ENCODE measurements at regions not wholly inside any gene's neighbourhood (a gene's known extent, or its start where the extent isn't known, plus 50 kb on each side); places are given as distances from the start of the nearest gene placed in this dataset.

DNA sequence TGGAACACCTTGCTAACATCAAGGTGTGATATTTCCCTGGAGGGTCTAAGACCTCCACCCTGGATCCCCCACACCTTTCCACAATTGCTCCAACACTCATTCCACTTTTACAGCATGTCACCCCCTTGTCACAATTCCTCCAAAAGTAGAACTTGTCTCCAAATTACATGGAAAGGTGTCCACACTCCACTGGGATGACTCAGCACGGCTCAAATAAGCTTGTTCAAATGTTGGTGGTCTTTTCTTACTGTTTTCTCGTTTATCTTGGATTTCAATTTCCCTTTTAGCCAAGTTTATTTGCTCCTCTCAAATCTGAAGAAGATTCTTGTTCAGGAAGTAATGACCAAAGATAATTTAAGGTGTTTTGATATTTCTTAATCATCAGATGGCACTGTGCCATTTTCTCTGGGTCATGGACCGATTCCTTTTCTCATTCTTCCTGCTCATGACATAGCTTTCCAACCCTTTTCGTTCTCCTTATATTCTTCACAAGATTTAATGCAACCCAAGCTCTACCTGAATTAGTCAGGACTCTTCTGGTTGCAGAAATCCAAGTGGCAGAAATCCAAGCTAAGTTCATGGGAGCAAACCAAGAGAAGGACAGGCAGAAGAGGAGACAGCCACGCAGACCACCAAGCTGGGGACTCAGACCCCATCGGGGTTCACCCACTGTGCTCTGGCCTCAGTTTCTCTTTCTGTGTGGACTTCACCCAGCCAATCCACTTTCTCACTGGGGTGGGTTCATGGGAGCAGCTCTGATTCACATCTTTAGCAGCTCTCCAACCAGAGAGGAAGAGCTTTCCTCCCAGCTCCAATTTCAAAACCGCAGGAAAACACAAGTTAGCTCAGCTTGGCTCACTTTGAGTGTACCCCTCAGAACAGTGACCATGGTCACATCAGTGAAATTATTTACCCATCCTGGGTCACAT, 110.5 kb upstream of the CDYL start:
- no peak overlapping the region for H2AFZ ChIP-seq (ENCODE audit: low read length)
- H3K79me1 ChIP-seq (ENCODE audit: low read depth, low read length), result no peaks in the 10 kb centered on the region
- H2AK5ac ChIP-seq (ENCODE audit: low read depth, low read length), result no peak overlapping the region
- H4K91ac ChIP-seq (ENCODE audit: low read depth, low read length, poor library complexity), result no peak overlapping the region
- H2BK12ac ChIP-seq (ENCODE audit: low read length), result no peak overlapping the region
- no peak overlapping the region for H3K4me2 ChIP-seq (ENCODE audit: insufficient read depth, low read length, poor library complexity, severe bottlenecking)
- H3K4ac ChIP-seq (ENCODE audit: low read length), result no peak overlapping the region
- H2BK5ac ChIP-seq (ENCODE audit: low read length), result no peak overlapping the region
- no peak overlapping the region for H2BK120ac ChIP-seq (ENCODE audit: low read depth, low read length)
- H3K9ac ChIP-seq (ENCODE audit: low read depth, low read length, poor library complexity), result no peak overlapping the region
- peaks cover 0 to 4% (median 0%) of the 10 kb centered on the region in 3 experiments for H3K27me3 ChIP-seq (ENCODE audit: control insufficient read depth in 3 of 3, insufficient read depth in 3 of 3, low read depth in 1 of 3, low read length in 3 of 3)
- no peak for DNase-seq (ENCODE audit: low spot score)
- H3K4me3 ChIP-seq (ENCODE audit: low read length in 2 of 2), result no peak overlapping the region
- no peak overlapping the region for H3K14ac ChIP-seq (ENCODE audit: low read length)
- H3K9me3 ChIP-seq (replicated peaks in 1 of 2; ENCODE audit: control insufficient read depth in 2 of 2, insufficient read depth in 1 of 2, low read depth in 1 of 2, low read length in 2 of 2), result peaks cover 0 to 2% of the 10 kb centered on the region in 2 donors
- H3K18ac ChIP-seq (ENCODE audit: low read length), result no peak overlapping the region
- H2BK15ac ChIP-seq (ENCODE audit: low read length), result no peak overlapping the region
- no peak overlapping the region for H4K8ac ChIP-seq (ENCODE audit: low read depth, low read length)
- no peak overlapping the region for H3K27ac ChIP-seq (replicated peaks; ENCODE audit: low read length)
- H3K36me3 ChIP-seq (replicated peaks in 1 of 2; ENCODE audit: control insufficient read depth in 2 of 2, insufficient read depth in 2 of 2, low read length in 2 of 2), result no peaks in the 10 kb centered on the region
- H3K4me1 ChIP-seq (ENCODE audit: control insufficient read depth in 2 of 2, insufficient read depth in 1 of 2, low read depth in 1 of 2, low read length in 2 of 2), result no peaks in the 10 kb centered on the region
- WGBS, 2 donors (ENCODE audit: extremely low coverage in 2 of 2, insufficient read length in 2 of 2, insufficient replicate concordance in 1 of 2), result no CpG with 5 or more reads among the region's 7 CpGs
- H3K23ac ChIP-seq (ENCODE audit: low read depth, low read length, poor library complexity), result no peak overlapping the region

- H3K9me3 ChIP-seq (replicated peaks in 1 of 2; ENCODE audit: control insufficient read depth in 2 of 2, insufficient read depth in 1 of 2, low read depth in 1 of 2, low read length in 2 of 2), result peaks cover 0 to 2% of the 10 kb centered on the region in 2 donors
- no peak overlapping the region for H3K23ac ChIP-seq (ENCODE audit: low read depth, low read length, poor library complexity)
- no peak overlapping the region for H3K14ac ChIP-seq (ENCODE audit: low read length)
- H2BK5ac ChIP-seq (ENCODE audit: low read length), result no peak overlapping the region
- H3K4ac ChIP-seq (ENCODE audit: low read length), result no peak overlapping the region
- no peak overlapping the region for H2AK5ac ChIP-seq (ENCODE audit: low read depth, low read length)
- no peak overlapping the region for H4K91ac ChIP-seq (ENCODE audit: low read depth, low read length, poor library complexity)
- H3K4me2 ChIP-seq (ENCODE audit: insufficient read depth, low read length, poor library complexity, severe bottlenecking), result no peak overlapping the region
- H3K36me3 ChIP-seq (replicated peaks in 1 of 2; ENCODE audit: control insufficient read depth in 2 of 2, insufficient read depth in 2 of 2, low read length in 2 of 2), result no peaks in the 10 kb centered on the region
- DNase-seq (ENCODE audit: low spot score), result no peak
- H3K27me3 ChIP-seq (ENCODE audit: control insufficient read depth in 3 of 3, insufficient read depth in 3 of 3, low read depth in 1 of 3, low read length in 3 of 3), result peaks cover 0 to 4% (median 0%) of the 10 kb centered on the region in 3 experiments
- no CpG with 5 or more reads among the region's 6 CpGs for WGBS, 2 donors (ENCODE audit: extremely low coverage in 2 of 2, insufficient read length in 2 of 2, insufficient replicate concordance in 1 of 2)
- H3K4me3 ChIP-seq (ENCODE audit: low read length in 2 of 2), result no peak overlapping the region
- H2BK15ac ChIP-seq (ENCODE audit: low read length), result no peak overlapping the region
- H2BK120ac ChIP-seq (ENCODE audit: low read depth, low read length), result no peak overlapping the region
- no peak overlapping the region for H3K27ac ChIP-seq (replicated peaks; ENCODE audit: low read length)
- H2BK12ac ChIP-seq (ENCODE audit: low read length), result no peak overlapping the region
- H3K4me1 ChIP-seq (ENCODE audit: control insufficient read depth in 2 of 2, insufficient read depth in 1 of 2, low read depth in 1 of 2, low read length in 2 of 2), result no peaks in the 10 kb centered on the region
- H3K18ac ChIP-seq (ENCODE audit: low read length), result no peak overlapping the region
- no peaks in the 10 kb centered on the region for H3K79me1 ChIP-seq (ENCODE audit: low read depth, low read length)
- no peak overlapping the region for H4K8ac ChIP-seq (ENCODE audit: low read depth, low read length)
- H2AFZ ChIP-seq (ENCODE audit: low read length), result no peak overlapping the region
- no peak overlapping the region for H3K9ac ChIP-seq (ENCODE audit: low read depth, low read length, poor library complexity)
Measured at GRCh38 chr6:4664911-4665310, 111.3 kb upstream of the CDYL start.

- no peak overlapping the region for H2AFZ ChIP-seq (ENCODE audit: low read length)
- H3K23ac ChIP-seq (ENCODE audit: low read depth, low read length, poor library complexity), result no peak overlapping the region
- H3K9me3 ChIP-seq (replicated peaks in 1 of 2; ENCODE audit: control insufficient read depth in 2 of 2, insufficient read depth in 1 of 2, low read depth in 1 of 2, low read length in 2 of 2), result peaks cover 0 to 2% of the 10 kb centered on the region in 2 donors
- no peak overlapping the region for H3K27ac ChIP-seq (replicated peaks; ENCODE audit: low read length)
- H3K14ac ChIP-seq (ENCODE audit: low read length), result no peak overlapping the region
- no peak overlapping the region for H2BK15ac ChIP-seq (ENCODE audit: low read length)
- H2BK5ac ChIP-seq (ENCODE audit: low read length), result no peak overlapping the region
- no peak overlapping the region for H3K18ac ChIP-seq (ENCODE audit: low read length)
- H3K4me1 ChIP-seq (ENCODE audit: control insufficient read depth in 2 of 2, insufficient read depth in 1 of 2, low read depth in 1 of 2, low read length in 2 of 2), result no peaks in the 10 kb centered on the region
- no peaks in the 10 kb centered on the region for H3K36me3 ChIP-seq (replicated peaks in 1 of 2; ENCODE audit: control insufficient read depth in 2 of 2, insufficient read depth in 2 of 2, low read length in 2 of 2)
- H3K4me3 ChIP-seq (ENCODE audit: low read length in 2 of 2), result no peak overlapping the region
- peaks cover 0 to 4% (median 0%) of the 10 kb centered on the region in 3 experiments for H3K27me3 ChIP-seq (ENCODE audit: control insufficient read depth in 3 of 3, insufficient read depth in 3 of 3, low read depth in 1 of 3, low read length in 3 of 3)
- H3K4ac ChIP-seq (ENCODE audit: low read length), result no peak overlapping the region
- H4K8ac ChIP-seq (ENCODE audit: low read depth, low read length), result no peak overlapping the region
- WGBS, 2 donors (ENCODE audit: extremely low coverage in 2 of 2, insufficient read length in 2 of 2, insufficient replicate concordance in 1 of 2), result no CpG with 5 or more reads among the region's 7 CpGs
- DNase-seq (ENCODE audit: low spot score), result no peak
- H4K91ac ChIP-seq (ENCODE audit: low read depth, low read length, poor library complexity), result no peak overlapping the region
- no peak overlapping the region for H2BK120ac ChIP-seq (ENCODE audit: low read depth, low read length)
- H2BK12ac ChIP-seq (ENCODE audit: low read length), result no peak overlapping the region
- H3K79me1 ChIP-seq (ENCODE audit: low read depth, low read length), result no peaks in the 10 kb centered on the region
- H3K9ac ChIP-seq (ENCODE audit: low read depth, low read length, poor library complexity), result no peak overlapping the region
- H3K4me2 ChIP-seq (ENCODE audit: insufficient read depth, low read length, poor library complexity, severe bottlenecking), result no peak overlapping the region
- no peak overlapping the region for H2AK5ac ChIP-seq (ENCODE audit: low read depth, low read length)
Measured at GRCh38 chr6:4664117-4664626, 112.0 kb upstream of the CDYL start.

- Histone ChIP-seq H3K14ac (ENCODE audit: low read length) (no peak overlapping the region), H2AFZ (ENCODE audit: low read length) (no peak overlapping the region), H3K23ac (ENCODE audit: low read depth, low read length, poor library complexity) (no peak overlapping the region), H3K9ac (ENCODE audit: low read depth, low read length, poor library complexity) (no peak overlapping the region), H4K8ac (ENCODE audit: low read depth, low read length) (no peak overlapping the region), H2BK5ac (ENCODE audit: low read length) (no peak overlapping the region), H3K18ac (ENCODE audit: low read length) (no peak overlapping the region), H3K9me3 (replicated peaks in 1 of 2; ENCODE audit: control insufficient read depth in 2 of 2, insufficient read depth in 1 of 2, low read depth in 1 of 2, low read length in 2 of 2) (no peaks in the 10 kb centered on the region), H3K4ac (ENCODE audit: low read length) (no peak overlapping the region), H3K4me2 (ENCODE audit: insufficient read depth, low read length, poor library complexity, severe bottlenecking) (no peak overlapping the region), H3K36me3 (replicated peaks in 1 of 2; ENCODE audit: control insufficient read depth in 2 of 2, insufficient read depth in 2 of 2, low read length in 2 of 2) (no peaks in the 10 kb centered on the region), H3K27me3 (ENCODE audit: control insufficient read depth in 3 of 3, insufficient read depth in 3 of 3, low read depth in 1 of 3, low read length in 3 of 3) (peaks cover 0 to 4% (median 0%) of the 10 kb centered on the region in 3 experiments), H4K91ac (ENCODE audit: low read depth, low read length, poor library complexity) (no peak overlapping the region), H2BK12ac (ENCODE audit: low read length) (no peak overlapping the region), H3K4me1 (ENCODE audit: control insufficient read depth in 2 of 2, insufficient read depth in 1 of 2, low read depth in 1 of 2, low read length in 2 of 2) (no peaks in the 10 kb centered on the region), H3K79me1 (ENCODE audit: low read depth, low read length) (no peaks in the 10 kb centered on the region), H3K27ac (replicated peaks; ENCODE audit: low read length) (no peak overlapping the region), H3K4me3 (ENCODE audit: low read length in 2 of 2) (no peak overlapping the region), H2AK5ac (ENCODE audit: low read depth, low read length) (no peak overlapping the region), H2BK15ac (ENCODE audit: low read length) (no peak overlapping the region), H2BK120ac (ENCODE audit: low read depth, low read length) (no peak overlapping the region)
- DNase-seq (ENCODE audit: low spot score), result no peak
- no CpG with 5 or more reads among the region's 7 CpGs for WGBS, 2 donors (ENCODE audit: extremely low coverage in 2 of 2, insufficient read length in 2 of 2, insufficient replicate concordance in 1 of 2)
Measured at GRCh38 chr6:4662886-4663285, 113.3 kb upstream of the CDYL start.

Measured in neuronal stem cell (in vitro differentiated cells).